ENCODE measurements at regions not wholly inside any gene's neighbourhood (a gene's known extent, or its start where the extent isn't known, plus 50 kb on each side); places are given as distances from the start of the nearest gene placed in this dataset.

DNA sequence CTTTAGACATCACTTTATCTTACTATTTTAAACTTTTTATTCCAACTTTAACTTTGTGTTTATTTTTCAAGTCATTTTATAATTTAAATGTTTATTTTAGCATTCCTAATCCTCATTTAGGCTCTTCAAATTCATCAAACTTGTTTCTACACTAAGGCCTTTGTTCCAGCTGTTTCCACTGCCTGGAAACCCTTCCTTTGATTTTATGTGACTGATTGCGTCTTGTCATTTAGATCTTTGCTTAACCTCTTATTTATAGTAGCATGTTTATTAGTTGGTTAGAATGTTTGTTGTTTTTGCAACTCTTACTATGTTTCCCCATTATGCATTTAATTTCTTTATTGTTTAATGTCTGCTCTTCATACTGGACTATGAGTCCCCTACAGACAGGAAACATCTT, 132.0 kb downstream of the FAM181B start:
- no peaks in the 10 kb centered on the region for H3K27me3 ChIP-seq (ENCODE audit: control insufficient read depth, insufficient read depth, low read length)
- no peak overlapping the region for H3K27ac ChIP-seq (ENCODE audit: low read length)
- no peak overlapping the region for H3K4me3 ChIP-seq (ENCODE audit: low read length)
- no peaks in the 10 kb centered on the region for H3K36me3 ChIP-seq (ENCODE audit: control insufficient read depth, low read depth, low read length)
- H3K9ac ChIP-seq (ENCODE audit: low read length) = no peak overlapping the region
- H3K4me1 ChIP-seq (ENCODE audit: control insufficient read depth, low read depth, low read length) = no peaks in the 10 kb centered on the region
- H3K9me3 ChIP-seq (ENCODE audit: control insufficient read depth, low read depth, low read length) = no peaks in the 10 kb centered on the region

DNA sequence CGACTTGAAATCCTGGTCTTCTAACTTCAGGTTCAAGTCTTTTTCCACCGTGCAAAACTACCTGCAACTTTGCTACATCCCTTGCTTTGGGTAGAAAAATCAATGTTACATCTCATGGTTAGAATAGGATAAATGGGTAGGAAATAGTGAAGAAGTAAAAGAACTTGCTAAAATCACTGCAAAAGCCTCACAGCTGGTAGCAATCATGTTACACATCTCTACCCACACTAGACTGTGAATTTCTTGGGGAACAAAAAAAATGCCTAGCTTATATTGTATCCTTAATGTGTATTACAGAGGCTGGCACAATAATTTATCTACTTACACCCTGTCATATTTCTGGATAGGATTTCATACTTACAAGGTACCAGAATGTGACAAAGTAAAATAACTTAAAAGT, 133.8 kb downstream of the FAM181B start:
- Histone ChIP-seq H3K27ac (ENCODE audit: low read length) (no peak overlapping the region), H3K4me3 (ENCODE audit: low read length) (no peak overlapping the region), H3K36me3 (ENCODE audit: control insufficient read depth, low read depth, low read length) (no peaks in the 10 kb centered on the region), H3K9ac (ENCODE audit: low read length) (no peak overlapping the region), H3K9me3 (ENCODE audit: control insufficient read depth, low read depth, low read length) (no peaks in the 10 kb centered on the region), H3K4me1 (ENCODE audit: control insufficient read depth, low read depth, low read length) (no peaks in the 10 kb centered on the region), H3K27me3 (ENCODE audit: control insufficient read depth, insufficient read depth, low read length) (no peaks in the 10 kb centered on the region)

DNA sequence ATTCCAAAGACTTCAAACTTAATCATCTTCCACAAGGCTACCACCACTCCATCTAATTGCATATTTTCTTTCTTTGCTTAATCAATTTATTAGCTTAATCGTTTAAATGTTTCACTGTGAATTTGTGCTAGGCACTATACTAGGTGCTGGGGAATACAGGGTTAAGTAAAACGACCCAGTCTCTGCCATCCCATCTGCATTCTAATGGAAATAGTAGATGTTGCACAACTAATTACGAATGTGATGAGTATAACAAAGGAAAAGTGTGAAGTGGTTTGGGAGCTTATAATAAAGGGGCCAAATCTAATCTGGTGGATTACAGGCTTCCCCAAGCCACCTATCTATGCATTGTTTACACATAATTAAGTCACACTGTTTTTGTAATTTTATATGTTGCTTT, 147.1 kb downstream of the FAM181B start:
- no peaks in the 10 kb centered on the region for H3K36me3 ChIP-seq (ENCODE audit: control insufficient read depth, low read depth, low read length)
- no peaks in the 10 kb centered on the region for H3K9me3 ChIP-seq (ENCODE audit: control insufficient read depth, low read depth, low read length)
- no peak overlapping the region for H3K27ac ChIP-seq (ENCODE audit: low read length)
- H3K9ac ChIP-seq (ENCODE audit: low read length) = no peak overlapping the region
- H3K4me1 ChIP-seq (ENCODE audit: control insufficient read depth, low read depth, low read length) = peaks cover 3% of the 10 kb centered on the region
- H3K27me3 ChIP-seq (ENCODE audit: control insufficient read depth, insufficient read depth, low read length) = no peaks in the 10 kb centered on the region
- no peak overlapping the region for H3K4me3 ChIP-seq (ENCODE audit: low read length)

DNA sequence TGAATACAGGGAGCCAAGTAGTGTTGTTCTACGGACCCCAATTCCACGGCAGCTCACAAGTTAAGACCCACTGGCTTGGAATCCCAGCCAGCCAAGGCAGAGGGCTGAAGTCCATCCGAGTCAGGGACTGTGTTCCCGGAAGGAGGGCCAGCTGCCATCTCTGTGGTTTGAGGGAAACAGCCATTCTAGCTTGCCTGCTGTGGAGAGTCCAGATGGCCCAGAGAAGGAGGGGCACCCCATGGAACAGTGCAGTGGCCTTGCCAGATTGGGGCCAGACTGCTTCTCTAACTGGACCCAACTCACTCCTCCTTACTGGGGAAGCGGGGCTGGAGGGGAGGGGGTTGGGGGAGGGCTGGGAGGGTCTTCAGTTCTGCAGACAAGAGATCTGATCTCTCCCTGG, 156.4 kb downstream of the FAM181B start:
- Histone ChIP-seq H3K27me3 (ENCODE audit: control insufficient read depth, insufficient read depth, low read length) (no peaks in the 10 kb centered on the region), H3K9me3 (ENCODE audit: control insufficient read depth, low read depth, low read length) (no peaks in the 10 kb centered on the region), H3K9ac (ENCODE audit: low read length) (no peak overlapping the region), H3K36me3 (ENCODE audit: control insufficient read depth, low read depth, low read length) (no peaks in the 10 kb centered on the region), H3K4me3 (ENCODE audit: low read length) (no peak overlapping the region), H3K27ac (ENCODE audit: low read length) (no peak overlapping the region), H3K4me1 (ENCODE audit: control insufficient read depth, low read depth, low read length) (no peaks in the 10 kb centered on the region)

DNA sequence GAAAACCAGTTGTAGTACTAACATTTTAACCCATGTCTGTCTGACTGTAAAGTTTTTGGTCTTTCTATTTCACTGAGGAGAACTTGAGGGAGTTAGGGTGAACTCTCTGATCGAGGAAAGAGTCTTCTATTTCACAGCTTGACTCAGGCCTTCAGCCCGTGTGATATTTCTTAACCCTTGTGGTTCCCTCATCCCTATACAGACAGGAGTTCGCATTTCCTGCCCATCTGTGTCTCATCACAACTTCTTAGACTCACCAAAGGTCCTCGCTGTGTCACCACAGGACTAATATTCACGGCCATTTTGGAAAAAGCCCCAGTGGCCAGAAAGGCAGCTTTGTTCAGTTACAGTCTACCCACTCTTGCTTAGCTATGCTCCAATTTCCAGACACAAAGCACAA, 172.8 kb downstream of the FAM181B start:
- no peaks in the 10 kb centered on the region for H3K4me1 ChIP-seq (ENCODE audit: control insufficient read depth, low read depth, low read length)
- no peaks in the 10 kb centered on the region for H3K9me3 ChIP-seq (ENCODE audit: control insufficient read depth, low read depth, low read length)

DNA sequence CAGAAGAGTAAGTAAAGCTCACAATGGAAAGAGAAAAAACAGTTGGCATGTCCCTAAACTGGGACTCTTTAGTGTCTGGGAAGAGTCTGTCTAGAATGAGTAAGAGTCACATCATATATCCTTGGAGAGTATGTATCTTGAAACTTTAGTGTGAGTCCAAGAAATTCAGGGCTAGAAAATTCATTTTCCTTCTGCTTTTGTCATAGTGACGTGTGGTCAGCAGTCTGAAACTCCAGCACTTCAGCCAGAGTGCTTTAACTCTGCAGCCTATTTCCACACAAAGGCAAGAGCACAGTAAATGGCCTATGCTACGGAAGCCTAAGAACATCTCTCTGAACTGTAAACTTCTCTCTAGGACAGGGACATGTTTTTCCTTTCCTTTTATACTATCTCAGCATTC, 174.1 kb downstream of the FAM181B start:
- no peaks in the 10 kb centered on the region for H3K4me1 ChIP-seq (ENCODE audit: control insufficient read depth, low read depth, low read length)
- H3K27me3 ChIP-seq (ENCODE audit: control insufficient read depth, insufficient read depth, low read length) = no peaks in the 10 kb centered on the region
- H3K9ac ChIP-seq (ENCODE audit: low read length) = no peak overlapping the region
- no peak overlapping the region for H3K27ac ChIP-seq (ENCODE audit: low read length)
- no peaks in the 10 kb centered on the region for H3K9me3 ChIP-seq (ENCODE audit: control insufficient read depth, low read depth, low read length)
- no peak overlapping the region for H3K4me3 ChIP-seq (ENCODE audit: low read length)
- H3K36me3 ChIP-seq (ENCODE audit: control insufficient read depth, low read depth, low read length) = no peaks in the 10 kb centered on the region

More for the DNA sequence above, 172.8 kb downstream of the FAM181B start:
- Histone ChIP-seq H3K4me3 (ENCODE audit: low read length) (no peak overlapping the region), H3K9ac (ENCODE audit: low read length) (no peak overlapping the region), H3K36me3 (ENCODE audit: control insufficient read depth, low read depth, low read length) (no peaks in the 10 kb centered on the region), H3K27ac (ENCODE audit: low read length) (no peak overlapping the region), H3K27me3 (ENCODE audit: control insufficient read depth, insufficient read depth, low read length) (no peaks in the 10 kb centered on the region)

DNA sequence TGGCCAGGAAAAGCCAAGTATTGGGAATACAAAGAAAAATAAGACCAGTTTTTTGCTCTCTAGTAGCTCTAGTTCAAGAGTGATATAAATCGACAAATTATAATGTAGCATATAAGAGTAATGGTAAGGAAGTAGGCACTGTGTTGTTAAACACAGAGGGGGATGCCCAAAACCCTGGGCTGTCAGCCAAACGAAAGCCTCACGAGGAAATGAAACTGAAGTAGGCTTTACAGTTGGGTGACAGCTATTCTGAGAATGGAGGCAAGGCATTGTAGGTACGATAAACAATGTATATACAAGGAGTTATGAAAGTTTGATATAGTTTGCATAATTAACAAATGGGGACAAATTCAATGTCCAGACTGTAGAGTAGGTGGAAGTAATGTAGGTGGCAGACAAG, 176.4 kb downstream of the FAM181B start:
- Histone ChIP-seq H3K4me1 (ENCODE audit: control insufficient read depth, low read depth, low read length) (no peaks in the 10 kb centered on the region), H3K9ac (ENCODE audit: low read length) (no peak overlapping the region), H3K27ac (ENCODE audit: low read length) (no peak overlapping the region)

DNA sequence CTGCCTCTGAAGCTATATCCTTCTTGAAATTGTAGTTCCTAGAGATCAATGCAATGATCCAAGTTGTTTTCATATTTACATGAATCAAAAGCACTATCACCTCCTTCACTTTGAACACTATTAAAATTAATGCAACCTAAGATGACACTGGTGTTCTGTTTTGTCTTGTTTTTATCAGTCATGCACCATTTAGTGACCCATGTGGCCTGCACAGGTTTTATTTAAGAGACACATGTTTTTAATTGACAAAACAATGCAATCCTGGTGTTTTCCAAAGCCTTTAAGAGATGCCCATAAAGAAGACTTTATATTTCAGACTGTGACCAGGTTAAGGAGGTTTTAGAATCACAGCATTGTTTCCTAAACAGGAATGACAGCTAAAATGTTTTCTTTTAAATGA, 177.5 kb downstream of the FAM181B start:
- H3K27ac ChIP-seq (ENCODE audit: low read length) = no peak overlapping the region
- H3K27me3 ChIP-seq (ENCODE audit: control insufficient read depth, insufficient read depth, low read length) = no peaks in the 10 kb centered on the region
- no peaks in the 10 kb centered on the region for H3K9me3 ChIP-seq (ENCODE audit: control insufficient read depth, low read depth, low read length)
- no peaks in the 10 kb centered on the region for H3K4me1 ChIP-seq (ENCODE audit: control insufficient read depth, low read depth, low read length)
- H3K36me3 ChIP-seq (ENCODE audit: control insufficient read depth, low read depth, low read length) = no peaks in the 10 kb centered on the region
- no peak overlapping the region for H3K9ac ChIP-seq (ENCODE audit: low read length)
- H3K4me3 ChIP-seq (ENCODE audit: low read length) = no peak overlapping the region

More for the DNA sequence above, 176.4 kb downstream of the FAM181B start:
- Histone ChIP-seq H3K4me3 (ENCODE audit: low read length) (no peak overlapping the region), H3K27me3 (ENCODE audit: control insufficient read depth, insufficient read depth, low read length) (no peaks in the 10 kb centered on the region), H3K36me3 (ENCODE audit: control insufficient read depth, low read depth, low read length) (no peaks in the 10 kb centered on the region), H3K9me3 (ENCODE audit: control insufficient read depth, low read depth, low read length) (no peaks in the 10 kb centered on the region)

DNA sequence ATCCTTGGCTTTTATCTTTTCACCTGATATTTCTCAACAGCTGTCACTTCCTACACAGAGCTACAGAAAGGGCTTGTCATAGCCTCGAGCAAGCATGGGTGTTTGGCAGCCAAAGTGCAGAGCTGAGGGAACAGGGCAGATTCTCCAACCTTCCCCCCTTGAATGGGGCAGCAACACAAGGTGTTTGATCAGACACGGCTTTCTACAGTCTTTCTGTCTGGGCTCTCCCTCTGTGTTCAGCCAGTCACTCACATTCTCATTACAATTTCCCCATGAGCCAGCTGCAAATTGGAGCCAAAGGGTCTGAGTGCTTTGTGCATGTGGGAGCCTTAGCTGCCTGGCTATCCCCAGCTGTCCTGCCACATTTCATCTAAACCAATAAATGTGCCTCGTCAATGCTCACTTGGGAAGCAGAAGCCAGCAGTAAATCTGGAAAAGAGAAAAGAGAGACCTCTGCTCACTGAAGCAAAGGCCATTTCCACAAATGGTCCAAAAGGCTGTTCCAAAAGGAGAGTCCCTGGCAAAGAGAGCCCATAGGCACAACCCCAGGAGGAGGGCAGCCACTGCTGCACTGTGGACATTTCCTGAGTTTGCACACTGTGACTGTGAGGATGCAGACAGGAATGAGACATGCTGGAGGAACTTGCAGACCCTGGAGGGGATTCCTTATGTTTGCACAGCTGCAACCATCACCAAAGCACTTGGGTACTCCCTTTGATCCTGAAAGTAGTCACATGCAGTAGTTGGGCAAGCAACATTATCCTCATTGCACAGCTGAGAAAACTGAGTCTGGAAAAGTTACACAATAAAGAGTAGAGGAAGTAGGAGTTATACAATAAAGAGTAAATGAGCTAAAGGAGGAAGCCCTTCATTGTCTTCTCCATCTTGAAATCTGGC, 186.8 kb downstream of the FAM181B start:
- H3K4me3 ChIP-seq (ENCODE audit: low read length) = no peak overlapping the region
- H3K9ac ChIP-seq (ENCODE audit: low read length) = no peak overlapping the region
- H3K4me1 ChIP-seq (ENCODE audit: control insufficient read depth, low read depth, low read length) = no peaks in the 10 kb centered on the region
- H3K27me3 ChIP-seq (ENCODE audit: control insufficient read depth, insufficient read depth, low read length) = no peaks in the 10 kb centered on the region
- no peaks in the 10 kb centered on the region for H3K9me3 ChIP-seq (ENCODE audit: control insufficient read depth, low read depth, low read length)
- H3K27ac ChIP-seq (ENCODE audit: low read length) = no peak overlapping the region
- H3K36me3 ChIP-seq (ENCODE audit: control insufficient read depth, low read depth, low read length) = no peaks in the 10 kb centered on the region

DNA sequence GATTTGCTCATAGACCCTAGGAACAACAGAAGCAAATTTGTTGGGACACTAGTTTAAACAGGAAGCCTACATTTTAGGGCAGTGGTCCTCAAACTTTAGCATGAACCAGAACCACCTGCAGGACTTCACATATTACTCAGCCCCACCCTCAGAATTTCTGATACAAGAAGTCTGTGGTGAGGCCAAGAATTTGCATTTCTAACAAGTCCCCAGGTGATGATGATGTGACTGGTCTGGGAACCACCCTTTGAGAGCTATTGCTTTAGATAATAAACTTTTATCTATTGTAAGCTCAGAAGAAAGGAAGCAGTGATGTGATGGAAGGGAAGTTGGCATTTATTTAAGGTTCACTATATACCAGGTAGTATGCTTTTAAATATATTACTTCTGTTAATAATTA, 194.0 kb downstream of the FAM181B start:
- no peak overlapping the region for H3K9ac ChIP-seq (ENCODE audit: low read length)
- H3K27ac ChIP-seq (ENCODE audit: low read length) = no peak overlapping the region
- H3K27me3 ChIP-seq (ENCODE audit: control insufficient read depth, insufficient read depth, low read length) = no peaks in the 10 kb centered on the region
- H3K36me3 ChIP-seq (ENCODE audit: control insufficient read depth, low read depth, low read length) = no peaks in the 10 kb centered on the region
- H3K9me3 ChIP-seq (ENCODE audit: control insufficient read depth, low read depth, low read length) = no peaks in the 10 kb centered on the region
- H3K4me3 ChIP-seq (ENCODE audit: low read length) = no peak overlapping the region
- no peaks in the 10 kb centered on the region for H3K4me1 ChIP-seq (ENCODE audit: control insufficient read depth, low read depth, low read length)

DNA sequence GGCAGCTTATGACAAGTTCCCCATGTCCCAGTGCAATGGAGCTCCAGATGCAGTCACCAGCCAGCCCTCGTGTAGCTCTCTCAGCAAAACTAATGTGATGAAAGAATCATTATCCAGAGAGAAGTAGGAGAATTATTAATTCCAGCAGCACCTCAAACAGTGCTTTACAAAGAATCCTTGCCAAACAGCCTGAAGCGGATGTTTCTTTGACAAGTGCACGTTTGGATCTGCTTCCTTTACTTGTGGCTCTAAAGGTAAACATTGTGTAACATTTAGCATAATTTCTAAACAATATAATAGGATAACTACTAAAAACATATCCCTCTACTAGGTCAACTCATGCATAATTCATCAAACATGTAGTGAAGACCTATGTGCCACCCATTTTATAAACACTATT, 197.0 kb downstream of the FAM181B start:
- Histone ChIP-seq H3K9ac (ENCODE audit: low read length) (no peak overlapping the region), H3K9me3 (ENCODE audit: control insufficient read depth, low read depth, low read length) (no peaks in the 10 kb centered on the region), H3K36me3 (ENCODE audit: control insufficient read depth, low read depth, low read length) (no peaks in the 10 kb centered on the region), H3K4me3 (ENCODE audit: low read length) (no peak overlapping the region), H3K27ac (ENCODE audit: low read length) (no peak overlapping the region), H3K27me3 (ENCODE audit: control insufficient read depth, insufficient read depth, low read length) (no peaks in the 10 kb centered on the region), H3K4me1 (ENCODE audit: control insufficient read depth, low read depth, low read length) (peaks cover 4% of the 10 kb centered on the region)

DNA sequence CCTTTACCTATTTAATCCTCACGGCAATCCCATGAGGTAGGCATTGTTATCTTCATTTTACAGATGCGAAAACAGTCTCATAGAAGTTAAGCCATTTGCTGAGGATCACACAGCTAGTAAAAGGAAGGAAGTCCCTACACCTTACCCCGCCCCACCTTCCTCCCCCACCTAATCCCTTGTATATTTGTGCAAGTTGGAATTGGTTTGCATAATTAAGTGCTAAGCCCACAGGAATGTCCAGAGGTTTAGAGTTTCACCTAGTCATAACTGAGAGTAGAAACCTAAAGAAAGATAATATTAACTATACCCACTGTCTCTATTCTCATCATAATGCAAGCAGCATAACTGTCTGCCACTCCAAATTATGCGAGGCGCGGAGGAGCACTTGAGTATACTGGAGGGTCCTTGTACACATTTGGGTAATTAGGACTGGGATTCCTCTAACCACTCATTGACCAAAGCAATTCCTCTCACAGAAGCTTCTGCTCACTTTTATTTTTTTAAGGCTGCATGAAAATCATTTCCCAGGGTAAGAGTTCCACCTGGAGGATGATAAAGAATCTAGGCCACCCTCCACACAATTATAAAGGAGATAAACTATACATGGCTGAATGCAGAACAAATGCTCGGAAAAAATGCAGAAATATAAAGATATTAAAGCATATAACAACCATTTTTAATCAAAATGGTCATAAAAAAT, 199.9 kb downstream of the FAM181B start:
- no peaks in the 10 kb centered on the region for H3K27me3 ChIP-seq (ENCODE audit: control insufficient read depth, insufficient read depth, low read length)
- peaks cover 4% of the 10 kb centered on the region for H3K4me1 ChIP-seq (ENCODE audit: control insufficient read depth, low read depth, low read length)
- no peak overlapping the region for H3K9ac ChIP-seq (ENCODE audit: low read length)
- no peaks in the 10 kb centered on the region for H3K36me3 ChIP-seq (ENCODE audit: control insufficient read depth, low read depth, low read length)
- no peaks in the 10 kb centered on the region for H3K9me3 ChIP-seq (ENCODE audit: control insufficient read depth, low read depth, low read length)
- no peak overlapping the region for H3K4me3 ChIP-seq (ENCODE audit: low read length)
- no peak overlapping the region for H3K27ac ChIP-seq (ENCODE audit: low read length)
